ENCODE measurements at regions not wholly inside any gene's neighbourhood (a gene's known extent, or its start where the extent isn't known, plus 50 kb on each side); places are given as distances from the start of the nearest gene placed in this dataset.

DNA sequence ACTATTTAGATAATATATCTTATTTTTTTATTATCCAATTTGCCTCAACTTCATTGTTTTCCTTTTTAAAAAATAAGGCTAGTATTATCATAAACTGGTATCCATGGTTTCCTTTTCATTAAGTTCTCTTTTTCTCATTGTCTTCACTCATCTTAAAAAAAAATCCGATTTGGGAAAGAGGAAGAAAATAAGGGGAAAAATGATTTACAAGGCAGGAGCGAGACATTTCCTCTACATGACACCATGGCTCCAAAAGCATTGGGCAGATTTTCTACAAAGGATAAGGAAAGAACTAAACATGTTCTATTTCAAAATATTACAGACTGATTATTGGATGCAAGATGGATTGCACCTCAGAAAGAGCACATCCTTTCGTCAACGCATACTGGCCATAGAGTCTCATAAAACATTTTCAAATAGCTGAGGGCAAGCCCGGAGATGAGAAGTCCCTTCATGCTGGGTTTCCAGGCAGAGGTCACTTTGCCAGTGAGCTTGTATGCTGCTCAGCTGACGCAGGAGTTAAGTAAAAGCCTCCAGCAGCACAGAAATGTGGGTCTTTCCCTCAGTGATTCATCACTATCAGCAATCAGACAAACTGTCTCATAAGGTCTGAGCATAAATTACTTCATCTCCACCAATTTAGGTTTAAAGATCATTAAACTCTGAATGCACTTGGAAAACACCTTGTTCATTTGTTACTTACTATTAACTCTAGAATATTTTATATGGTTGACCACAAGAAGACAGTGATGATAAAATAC lies 129.0 kb upstream of the TNFAIP3 start:
- peak; percentile 37 to 89 for DNase-seq (ENCODE audit: low read depth in 2 of 2)
- H3K9ac ChIP-seq (ENCODE audit: insufficient read depth, low read length): no peak overlapping the region
- no peaks in the 10 kb centered on the region for H4K20me1 ChIP-seq (ENCODE audit: control insufficient read depth, extremely low read depth, insufficient read depth, low read length)
- no peaks in the 10 kb centered on the region for H3K4me1 ChIP-seq (ENCODE audit: control insufficient read depth, extremely low read depth, insufficient read depth, low read length)
- TF ChIP-seq, protein P1, sequence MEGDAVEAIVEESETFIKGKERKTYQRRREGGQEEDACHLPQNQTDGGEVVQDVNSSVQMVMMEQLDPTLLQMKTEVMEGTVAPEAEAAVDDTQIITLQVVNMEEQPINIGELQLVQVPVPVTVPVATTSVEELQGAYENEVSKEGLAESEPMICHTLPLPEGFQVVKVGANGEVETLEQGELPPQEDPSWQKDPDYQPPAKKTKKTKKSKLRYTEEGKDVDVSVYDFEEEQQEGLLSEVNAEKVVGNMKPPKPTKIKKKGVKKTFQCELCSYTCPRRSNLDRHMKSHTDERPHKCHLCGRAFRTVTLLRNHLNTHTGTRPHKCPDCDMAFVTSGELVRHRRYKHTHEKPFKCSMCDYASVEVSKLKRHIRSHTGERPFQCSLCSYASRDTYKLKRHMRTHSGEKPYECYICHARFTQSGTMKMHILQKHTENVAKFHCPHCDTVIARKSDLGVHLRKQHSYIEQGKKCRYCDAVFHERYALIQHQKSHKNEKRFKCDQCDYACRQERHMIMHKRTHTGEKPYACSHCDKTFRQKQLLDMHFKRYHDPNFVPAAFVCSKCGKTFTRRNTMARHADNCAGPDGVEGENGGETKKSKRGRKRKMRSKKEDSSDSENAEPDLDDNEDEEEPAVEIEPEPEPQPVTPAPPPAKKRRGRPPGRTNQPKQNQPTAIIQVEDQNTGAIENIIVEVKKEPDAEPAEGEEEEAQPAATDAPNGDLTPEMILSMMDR (conservative IDR thresholded peaks at IDR 0.05 in 1 of 2, IDR thresholded peaks at IDR 0.05 in 1 of 2; ENCODE audit: low read depth in 1 of 2, low read length in 2 of 2): no peak
- no peak for TF ChIP-seq EZH2 (IDR thresholded peaks at IDR 0.05; ENCODE audit: low read length, missing control alignments)
- H3K9me3 ChIP-seq (ENCODE audit: control insufficient read depth, insufficient read depth, low read depth, low read length): no peaks in the 10 kb centered on the region
- H3K27ac ChIP-seq (ENCODE audit: insufficient read depth, low read length): no peak overlapping the region
- no peaks in the 10 kb centered on the region for H3K27me3 ChIP-seq (ENCODE audit: control insufficient read depth, insufficient read depth, low read length)
- no peak overlapping the region for H3K4me3 ChIP-seq (replicated peaks in 1 of 4; ENCODE audit: control extremely low read depth in 1 of 4, insufficient read depth in 1 of 4, low read depth in 3 of 4, low read length in 4 of 4)
- no peak overlapping the region for H2AFZ ChIP-seq (ENCODE audit: low read length)
- no peaks in the 10 kb centered on the region for H3K79me2 ChIP-seq (ENCODE audit: control insufficient read depth, insufficient read depth, low read length)
- H3K36me3 ChIP-seq (ENCODE audit: control insufficient read depth, insufficient read depth, low read length): no peaks in the 10 kb centered on the region
- no peak overlapping the region for H3K4me2 ChIP-seq (ENCODE audit: extremely low read depth, insufficient read depth, low read length)

DNA sequence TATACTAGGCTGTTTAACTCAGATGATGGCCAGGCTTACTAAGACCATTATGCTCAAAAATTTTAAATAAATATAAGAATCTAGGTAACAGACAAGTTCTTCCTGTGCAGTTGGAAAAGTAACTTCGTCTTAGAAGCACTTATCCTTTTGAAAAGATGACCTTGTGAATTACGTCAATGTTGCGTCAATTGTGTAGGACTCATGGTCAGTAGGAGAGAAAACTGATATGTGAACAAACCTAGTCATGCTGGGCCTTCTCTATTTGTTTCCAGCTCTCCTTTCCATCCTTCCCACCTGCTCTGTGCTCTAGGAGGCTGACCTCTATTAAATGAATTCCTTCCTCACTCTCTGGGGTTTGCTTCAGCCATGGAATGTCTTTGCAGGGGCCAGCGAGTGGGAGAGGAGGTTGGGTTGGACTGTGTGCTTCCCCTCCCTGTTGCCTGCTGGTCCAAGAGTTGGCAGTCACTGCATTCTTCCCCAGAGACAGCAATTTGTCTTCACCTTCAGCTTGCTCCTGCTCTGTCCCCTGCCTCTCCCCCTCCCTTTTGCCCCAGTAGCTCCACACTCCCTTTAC lies 128.0 kb upstream of the TNFAIP3 start:
- Histone ChIP-seq H3K27ac (ENCODE audit: insufficient read depth, low read length) (no peak overlapping the region), H3K9ac (ENCODE audit: insufficient read depth, low read length) (no peak overlapping the region), H4K20me1 (ENCODE audit: control insufficient read depth, extremely low read depth, insufficient read depth, low read length) (no peaks in the 10 kb centered on the region), H3K4me3 (replicated peaks in 1 of 4; ENCODE audit: control extremely low read depth in 1 of 4, insufficient read depth in 1 of 4, low read depth in 3 of 4, low read length in 4 of 4) (no peak overlapping the region), H3K4me1 (ENCODE audit: control insufficient read depth, extremely low read depth, insufficient read depth, low read length) (no peaks in the 10 kb centered on the region), H3K27me3 (ENCODE audit: control insufficient read depth, insufficient read depth, low read length) (no peaks in the 10 kb centered on the region), H2AFZ (ENCODE audit: low read length) (no peak overlapping the region), H3K4me2 (ENCODE audit: extremely low read depth, insufficient read depth, low read length) (no peak overlapping the region), H3K36me3 (ENCODE audit: control insufficient read depth, insufficient read depth, low read length) (no peaks in the 10 kb centered on the region), H3K9me3 (ENCODE audit: control insufficient read depth, insufficient read depth, low read depth, low read length) (no peaks in the 10 kb centered on the region), H3K79me2 (ENCODE audit: control insufficient read depth, insufficient read depth, low read length) (no peaks in the 10 kb centered on the region)
- DNase-seq (ENCODE audit: low read depth in 2 of 2): peak in 1 of 2 donors; percentile 47
- TF ChIP-seq EZH2 (IDR thresholded peaks at IDR 0.05; ENCODE audit: low read length, missing control alignments): no peak
- TF ChIP-seq, protein P1 (conservative IDR thresholded peaks at IDR 0.05 in 1 of 2, IDR thresholded peaks at IDR 0.05 in 1 of 2; ENCODE audit: low read depth in 1 of 2, low read length in 2 of 2): no peak

DNA sequence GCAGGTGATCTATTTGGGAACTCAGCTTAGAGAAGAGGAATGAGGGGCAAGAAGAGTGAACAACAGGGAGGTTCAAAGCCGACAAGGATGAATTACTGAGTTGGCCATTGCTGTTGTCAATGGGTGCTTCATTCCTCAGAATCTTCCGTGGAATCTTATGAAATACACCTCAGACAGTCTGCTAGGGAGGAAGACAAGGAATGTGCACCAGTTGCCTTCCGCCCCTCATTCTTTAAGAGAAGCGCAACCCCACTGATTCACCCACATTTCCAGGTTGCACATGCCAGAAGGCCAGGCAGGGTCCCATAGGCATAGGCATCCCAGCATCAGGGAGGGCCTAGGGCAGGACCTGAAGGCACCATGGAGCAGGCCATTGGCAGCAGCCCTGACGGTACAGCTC lies 127.5 kb upstream of the TNFAIP3 start:
- H3K9me3 ChIP-seq (ENCODE audit: control insufficient read depth, insufficient read depth, low read depth, low read length): no peaks in the 10 kb centered on the region
- DNase-seq (ENCODE audit: low read depth in 2 of 2): no peak
- H3K27ac ChIP-seq (ENCODE audit: insufficient read depth, low read length): no peak overlapping the region
- H3K79me2 ChIP-seq (ENCODE audit: control insufficient read depth, insufficient read depth, low read length): no peaks in the 10 kb centered on the region
- no peaks in the 10 kb centered on the region for H3K4me1 ChIP-seq (ENCODE audit: control insufficient read depth, extremely low read depth, insufficient read depth, low read length)
- TF ChIP-seq, protein P1 (conservative IDR thresholded peaks at IDR 0.05 in 1 of 2, IDR thresholded peaks at IDR 0.05 in 1 of 2; ENCODE audit: low read depth in 1 of 2, low read length in 2 of 2): no peak
- no peak for TF ChIP-seq EZH2 (IDR thresholded peaks at IDR 0.05; ENCODE audit: low read length, missing control alignments)
- H3K9ac ChIP-seq (ENCODE audit: insufficient read depth, low read length): no peak overlapping the region
- no peaks in the 10 kb centered on the region for H4K20me1 ChIP-seq (ENCODE audit: control insufficient read depth, extremely low read depth, insufficient read depth, low read length)
- H2AFZ ChIP-seq (ENCODE audit: low read length): no peak overlapping the region
- H3K4me2 ChIP-seq (ENCODE audit: extremely low read depth, insufficient read depth, low read length): no peak overlapping the region
- no peak overlapping the region for H3K4me3 ChIP-seq (replicated peaks in 1 of 4; ENCODE audit: control extremely low read depth in 1 of 4, insufficient read depth in 1 of 4, low read depth in 3 of 4, low read length in 4 of 4)
- H3K36me3 ChIP-seq (ENCODE audit: control insufficient read depth, insufficient read depth, low read length): no peaks in the 10 kb centered on the region
- H3K27me3 ChIP-seq (ENCODE audit: control insufficient read depth, insufficient read depth, low read length): no peaks in the 10 kb centered on the region
